HG02840 (cell line): ENCODE measurements at regions not wholly inside any gene's neighbourhood (a gene's known extent, or its start where the extent isn't known, plus 50 kb on each side); places are given as distances from the start of the nearest gene placed in this dataset.
"Not testable (repeated sequence)": the region's sequence is repeated elsewhere in the genome, so short reads cannot be mapped to it uniquely, and the experiment has no call there.

Source experiments
- ATAC-seq: cut with Tn5 transposase; IDR thresholded peaks from one replicate; pipeline ENCODE4 v1.9.1; 2021; ENCODE audit warnings: mild to moderate bottlenecking, moderate library complexity, moderate number of reproducible peaks; ENCODE audit not compliant: unreplicated experiment, low FRiP score

- no peak for ATAC-seq
Measured at GRCh38 chr6:85287158-85287557, 162.7 kb upstream of the NT5E start.

- not testable (repeated sequence) for ATAC-seq
Measured at GRCh38 chr6:85286507-85286906, 163.4 kb upstream of the NT5E start.

GRCh38 chr6:85285934-85286333, 163.9 kb upstream of the NT5E start:
- ATAC-seq = no peak

- ATAC-seq = no peak
Measured at GRCh38 chr6:85285114-85285513, 164.8 kb upstream of the NT5E start.

- ATAC-seq = no peak
Measured at GRCh38 chr6:85283436-85283835, 166.4 kb upstream of the NT5E start.

- ATAC-seq = no peak
Measured at GRCh38 chr6:85278466-85279035, 171.3 kb upstream of the NT5E start.

GRCh38 chr6:85276026-85276425, 173.9 kb upstream of the NT5E start:
- not testable (repeated sequence) for ATAC-seq

GRCh38 chr6:85275338-85275985, 174.4 kb upstream of the NT5E start:
- no peak for ATAC-seq

GRCh38 chr6:85273870-85274269, 176.0 kb upstream of the NT5E start:
- ATAC-seq = no peak

- ATAC-seq = no peak
Measured at GRCh38 chr6:85273046-85273445, 176.8 kb upstream of the NT5E start.

GRCh38 chr6:85272592-85272991, 177.3 kb upstream of the NT5E start:
- ATAC-seq = no peak

GRCh38 chr6:85262621-85263020, 187.3 kb upstream of the NT5E start:
- ATAC-seq = no peak

GRCh38 chr6:85261271-85261670, 188.6 kb upstream of the NT5E start:
- ATAC-seq = no peak

- ATAC-seq = no peak
Measured at GRCh38 chr6:85255661-85256060, 194.2 kb upstream of the NT5E start.

- ATAC-seq = no peak
Measured at GRCh38 chr6:85252552-85252951, 197.3 kb upstream of the NT5E start.

GRCh38 chr6:85252085-85252484, 197.8 kb upstream of the NT5E start:
- ATAC-seq = no peak

GRCh38 chr6:85251300-85251699, 198.6 kb upstream of the NT5E start:
- ATAC-seq = no peak

GRCh38 chr6:85250586-85251220, 199.2 kb upstream of the NT5E start:
- ATAC-seq = no peak

GRCh38 chr6:85245004-85245403, 204.9 kb upstream of the NT5E start:
- no peak for ATAC-seq

GRCh38 chr6:85241498-85242052, 208.3 kb upstream of the NT5E start:
- ATAC-seq = no peak

- no peak for ATAC-seq
Measured at GRCh38 chr6:85240787-85241385, 209.0 kb upstream of the NT5E start.
